ENCODE measurements at regions not wholly inside any gene's neighbourhood (a gene's known extent, or its start where the extent isn't known, plus 50 kb on each side); places are given as distances from the start of the nearest gene placed in this dataset.
"Not testable (repeated sequence)": the region's sequence is repeated elsewhere in the genome, so short reads cannot be mapped to it uniquely, and the experiment has no call there.

DNA sequence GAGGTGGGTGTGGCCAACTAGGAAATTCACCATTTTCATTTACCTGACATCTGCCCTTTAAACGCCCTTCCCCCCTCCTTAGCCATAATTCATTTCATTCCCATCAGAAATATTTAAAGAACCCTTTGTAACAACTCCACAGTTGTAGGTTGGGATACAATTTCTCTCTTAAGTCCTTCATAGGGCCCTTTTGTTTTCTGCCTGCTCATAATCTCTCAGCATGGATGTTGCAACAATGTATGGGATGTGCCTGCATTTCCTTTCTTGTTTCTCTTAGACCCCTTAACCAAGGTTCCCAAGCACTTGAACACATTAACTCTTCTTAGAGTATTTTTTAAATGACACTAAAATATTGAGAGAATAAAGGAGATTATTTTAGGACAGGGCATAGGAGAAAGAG lies 51.7 kb upstream of the MYO10 start:
- H3K36me3 Mint-ChIP-seq (ENCODE audit: low read depth), result no peaks in the 10 kb centered on the region
- TF ChIP-seq, protein P1, sequence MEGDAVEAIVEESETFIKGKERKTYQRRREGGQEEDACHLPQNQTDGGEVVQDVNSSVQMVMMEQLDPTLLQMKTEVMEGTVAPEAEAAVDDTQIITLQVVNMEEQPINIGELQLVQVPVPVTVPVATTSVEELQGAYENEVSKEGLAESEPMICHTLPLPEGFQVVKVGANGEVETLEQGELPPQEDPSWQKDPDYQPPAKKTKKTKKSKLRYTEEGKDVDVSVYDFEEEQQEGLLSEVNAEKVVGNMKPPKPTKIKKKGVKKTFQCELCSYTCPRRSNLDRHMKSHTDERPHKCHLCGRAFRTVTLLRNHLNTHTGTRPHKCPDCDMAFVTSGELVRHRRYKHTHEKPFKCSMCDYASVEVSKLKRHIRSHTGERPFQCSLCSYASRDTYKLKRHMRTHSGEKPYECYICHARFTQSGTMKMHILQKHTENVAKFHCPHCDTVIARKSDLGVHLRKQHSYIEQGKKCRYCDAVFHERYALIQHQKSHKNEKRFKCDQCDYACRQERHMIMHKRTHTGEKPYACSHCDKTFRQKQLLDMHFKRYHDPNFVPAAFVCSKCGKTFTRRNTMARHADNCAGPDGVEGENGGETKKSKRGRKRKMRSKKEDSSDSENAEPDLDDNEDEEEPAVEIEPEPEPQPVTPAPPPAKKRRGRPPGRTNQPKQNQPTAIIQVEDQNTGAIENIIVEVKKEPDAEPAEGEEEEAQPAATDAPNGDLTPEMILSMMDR (IDR thresholded peaks at IDR 0.05; ENCODE audit: unreplicated experiment in 3 of 3), result no peak

DNA sequence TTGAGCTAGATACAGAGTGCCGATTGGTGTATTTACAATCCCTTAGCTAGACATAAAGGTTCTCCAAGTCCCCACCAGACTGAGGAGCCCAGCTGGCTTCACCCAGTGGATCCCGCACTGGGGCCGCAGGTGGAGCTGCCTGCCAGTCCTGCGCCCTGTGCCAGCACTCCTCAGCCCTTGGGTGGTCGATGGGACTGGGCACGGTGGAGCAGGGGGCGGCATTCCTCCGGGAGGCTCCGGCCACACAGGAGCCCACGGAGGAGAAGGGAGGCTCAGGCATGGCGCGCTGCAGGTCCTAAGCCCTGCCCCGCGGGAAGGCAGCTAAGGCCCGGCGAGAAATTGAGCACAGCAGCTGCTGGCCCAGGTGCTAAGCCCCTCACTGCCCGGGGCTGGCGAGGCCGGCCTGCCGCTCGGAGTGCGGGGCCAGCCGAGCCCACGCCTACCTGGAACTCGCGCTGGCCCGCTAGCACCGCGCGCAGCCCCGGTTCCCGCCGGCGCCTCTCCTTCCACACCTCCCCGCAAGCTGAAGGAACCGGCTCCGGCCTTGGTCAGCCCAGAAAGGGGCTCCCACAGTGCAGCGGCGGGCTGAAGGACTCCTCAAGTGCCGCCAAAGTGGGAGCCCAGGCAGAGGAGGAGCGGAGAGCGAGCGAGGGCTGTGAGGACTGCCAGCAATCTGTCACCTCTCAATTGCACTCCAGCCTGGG lies 54.9 kb upstream of the MYO10 start:
- not testable (repeated sequence) for H3K9me3 Mint-ChIP-seq; H3K27ac Mint-ChIP-seq; H3K36me3 Mint-ChIP-seq (ENCODE audit: low read depth); H3K4me3 Mint-ChIP-seq; H3K27me3 Mint-ChIP-seq (ENCODE audit: low read depth)
- H3K4me1 Mint-ChIP-seq, result peaks cover 24% of the 10 kb centered on the region

More for the DNA sequence above, 51.7 kb upstream of the MYO10 start:
- H3K4me3 Mint-ChIP-seq, result no peak overlapping the region
- peaks cover 6% of the 10 kb centered on the region for H3K27me3 Mint-ChIP-seq (ENCODE audit: low read depth)
- H3K9me3 Mint-ChIP-seq, result no peaks in the 10 kb centered on the region
- no peak overlapping the region for H3K27ac Mint-ChIP-seq
- peaks cover 5% of the 10 kb centered on the region for H3K4me1 Mint-ChIP-seq

DNA sequence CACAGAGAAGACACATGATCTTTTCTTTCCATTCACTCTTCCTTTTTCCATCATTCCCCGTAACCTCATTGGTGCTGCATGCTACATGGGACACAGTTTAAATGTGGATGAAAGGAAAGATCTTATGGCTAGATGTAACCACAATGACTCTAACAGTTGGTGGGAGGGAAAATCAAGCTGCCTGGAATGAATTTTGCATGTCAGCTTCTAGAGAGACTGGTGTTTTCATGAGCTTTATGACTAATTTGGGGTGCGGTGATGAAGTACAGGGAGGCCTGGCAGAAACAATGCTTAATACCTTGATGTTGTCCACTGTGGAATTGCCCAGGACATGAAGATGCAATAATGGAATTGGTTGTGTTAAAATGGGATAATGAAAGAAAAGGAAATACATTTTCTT lies 55.9 kb upstream of the MYO10 start:
- Mint-ChIP-seq H3K27ac (no peak overlapping the region), H3K9me3 (no peaks in the 10 kb centered on the region), H3K4me3 (no peak overlapping the region), H3K4me1 (peaks cover 24% of the 10 kb centered on the region), H3K36me3 (ENCODE audit: low read depth) (no peaks in the 10 kb centered on the region), H3K27me3 (ENCODE audit: low read depth) (peaks cover 3% of the 10 kb centered on the region)
- TF ChIP-seq, protein P1 (IDR thresholded peaks at IDR 0.05; ENCODE audit: unreplicated experiment in 3 of 3), result no peak

DNA sequence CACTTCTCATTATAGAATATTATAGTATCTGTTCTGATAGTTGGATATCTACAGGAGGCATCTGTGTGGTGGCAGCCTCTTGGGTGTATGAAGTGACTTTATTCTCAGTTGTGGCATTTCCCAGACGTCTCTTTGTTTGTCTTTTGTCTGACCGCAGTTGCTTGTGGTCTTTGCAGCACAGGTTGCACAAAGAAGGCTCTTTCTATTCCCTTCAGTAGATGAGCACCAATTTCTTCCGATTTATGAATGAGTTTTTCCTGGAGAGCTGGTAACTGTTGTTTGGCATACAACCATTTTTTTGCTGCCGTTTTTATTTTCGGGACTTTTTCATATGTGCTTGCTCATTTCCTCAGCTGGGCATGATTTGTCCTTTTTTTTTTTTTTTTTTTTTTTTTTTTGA lies 56.4 kb upstream of the MYO10 start:
- no peaks in the 10 kb centered on the region for H3K9me3 Mint-ChIP-seq

DNA sequence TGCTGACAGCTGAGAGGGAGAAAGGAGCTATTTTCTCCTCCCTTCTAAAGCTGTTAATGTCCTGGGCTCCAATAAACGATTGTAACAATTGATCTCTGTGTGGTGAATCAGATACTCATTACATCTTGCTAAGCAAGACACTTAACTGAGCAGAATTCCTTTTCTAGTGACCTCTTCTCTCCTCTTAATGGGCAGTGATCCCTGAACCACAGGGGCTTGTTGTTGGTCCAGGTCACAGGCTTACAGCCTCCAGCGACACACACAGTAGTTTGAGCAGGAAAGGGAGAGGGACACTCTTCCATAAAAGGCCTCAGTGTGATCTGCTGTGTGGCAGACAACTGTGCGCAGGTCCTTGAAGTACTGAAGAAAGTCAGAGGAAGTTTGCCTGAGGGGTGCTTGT lies 58.5 kb upstream of the MYO10 start:
- H3K27me3 Mint-ChIP-seq (ENCODE audit: low read depth), result peaks cover 3% of the 10 kb centered on the region
- H3K27ac Mint-ChIP-seq, result peak overlapping the region; percentile 8 to 59 (median 24)
- peaks cover 24% of the 10 kb centered on the region for H3K4me1 Mint-ChIP-seq
- no peaks in the 10 kb centered on the region for H3K36me3 Mint-ChIP-seq (ENCODE audit: low read depth)
- no peak overlapping the region for H3K4me3 Mint-ChIP-seq
- TF ChIP-seq, protein P1 (IDR thresholded peaks at IDR 0.05; ENCODE audit: unreplicated experiment in 3 of 3), result no peak
- H3K9me3 Mint-ChIP-seq, result no peaks in the 10 kb centered on the region

More for the DNA sequence above, 56.4 kb upstream of the MYO10 start:
- Mint-ChIP-seq H3K27ac (no peak overlapping the region), H3K4me1 (peaks cover 24% of the 10 kb centered on the region), H3K36me3 (ENCODE audit: low read depth) (no peaks in the 10 kb centered on the region), H3K4me3 (no peak overlapping the region), H3K27me3 (ENCODE audit: low read depth) (peaks cover 3% of the 10 kb centered on the region)
- TF ChIP-seq, protein P1 (IDR thresholded peaks at IDR 0.05; ENCODE audit: unreplicated experiment in 3 of 3), result no peak

DNA sequence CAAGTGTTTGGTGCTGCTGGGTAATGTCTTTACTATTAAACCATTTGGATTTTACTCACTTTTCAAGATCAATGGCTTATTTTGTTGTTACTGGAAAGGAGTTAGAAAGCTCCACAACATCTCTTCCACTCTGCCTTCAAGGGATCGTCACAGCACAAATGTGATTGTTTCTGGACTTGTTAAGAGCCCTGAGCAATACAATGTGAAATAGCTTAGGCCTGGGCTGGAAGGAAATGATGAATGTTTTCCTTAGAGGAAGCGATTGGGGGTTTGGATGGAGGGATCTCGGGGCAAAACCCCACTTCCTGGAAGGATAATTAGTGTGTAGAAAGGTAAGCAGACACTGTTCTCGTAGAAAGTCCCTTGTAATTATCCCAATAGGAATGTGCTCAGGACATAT lies 59.3 kb upstream of the MYO10 start:
- no peaks in the 10 kb centered on the region for H3K36me3 Mint-ChIP-seq (ENCODE audit: low read depth)
- peak overlapping the region in 1 of 3 experiments; percentile 2 for H3K27ac Mint-ChIP-seq
- no peaks in the 10 kb centered on the region for H3K27me3 Mint-ChIP-seq (ENCODE audit: low read depth)
- peaks cover 29% of the 10 kb centered on the region for H3K4me1 Mint-ChIP-seq
- TF ChIP-seq, protein P1 (IDR thresholded peaks at IDR 0.05; ENCODE audit: unreplicated experiment in 3 of 3), result no peak
- H3K4me3 Mint-ChIP-seq, result no peak overlapping the region
- H3K9me3 Mint-ChIP-seq, result no peaks in the 10 kb centered on the region

All from nephron (organoid).